B cell (primary cell): ENCODE measurements at regions not wholly inside any gene's neighbourhood (a gene's known extent, or its start where the extent isn't known, plus 50 kb on each side); places are given as distances from the start of the nearest gene placed in this dataset.

ENCODE experiments used
- ATAC-seq: fragments of 200-7000 bp; cut with Tn5 transposase; one replicate; pipeline ENCODE4 v1.10.0; 2021; ENCODE audit warnings: low read depth, mild to moderate bottlenecking, moderate number of reproducible peaks, moderate library complexity
- CTCF ChIA-PET: fragments of 350-600 bp; sonication (Branson Sonifier 250); formaldehyde crosslinking; loops from one replicate; lab custom pipeline; 2021; ENCODE audit warnings: antibody characterized with exemption, inconsistent platforms; lab: Charles Lee
- POLR2A ChIA-PET: fragments of 350-600 bp; sonication (Branson Sonifier 250); formaldehyde crosslinking; loops from one replicate; lab custom pipeline; 2021; ENCODE audit warnings: antibody characterized with exemption; lab: Charles Lee
- DNase-seq: peaks from one replicate; pipeline ENCODE4 v3.0.0; 2013
- H2AFZ ChIP-seq: 2 replicates; pipeline ENCODE4 v1.6.1; 2012; ENCODE audit warnings: mild to moderate bottlenecking, low read depth, low read length; ENCODE audit not compliant: insufficient read depth, poor library complexity, severe bottlenecking
- H3K27ac ChIP-seq, 2 donors: 1 replicate in 1 of 2; 2 replicates in 1 of 2; pipeline ENCODE4 v1.5.1; 2012 to 2013; ENCODE audit warnings: low read length in 2 of 2, mild to moderate bottlenecking in 2 of 2, moderate library complexity in 1 of 2
- H3K27me3 ChIP-seq, 4 experiments: fragments of 200-600 bp in 1 of 4; sonication (generic) in 1 of 4; replicated peaks in 1 of 4; 1 replicate in 2 of 4; 2 replicates in 2 of 4; pipeline versions ENCODE4 v1.6.1 to v1.7.0; 2013 to 2016; ENCODE audit warnings: low read length in 3 of 4, mild to moderate bottlenecking in 2 of 4, mixed read lengths in 1 of 4, moderate library complexity in 1 of 4; ENCODE audit not compliant: insufficient read depth in 4 of 4, control insufficient read depth in 3 of 4; ENCODE audit errors: control extremely low read depth in 1 of 4
- H3K36me3 ChIP-seq, 2 experiments: replicated peaks in 1 of 2; 1 replicate in 1 of 2; 2 replicates in 1 of 2; pipeline versions ENCODE4 v1.6.1 to v1.7.1; 2013; ENCODE audit warnings: low read length in 1 of 2; ENCODE audit not compliant: insufficient read depth in 2 of 2, control insufficient read depth in 1 of 2; ENCODE audit errors: control extremely low read depth in 1 of 2, extremely low read depth in 1 of 2
- H3K4me1 ChIP-seq, 2 donors: fragments of 200-600 bp in 1 of 2; sonication (generic) in 1 of 2; 1 replicate in 1 of 2; 2 replicates in 1 of 2; pipeline versions ENCODE4 v1.5.1 to v1.6.1; 2013 to 2017; ENCODE audit warnings: low read length in 2 of 2; ENCODE audit not compliant: control insufficient read depth in 2 of 2, insufficient read depth in 2 of 2
- H3K4me2 ChIP-seq: replicated peaks from 2 replicates; pipeline ENCODE3; 2012; ENCODE audit warnings: mild to moderate bottlenecking, low read depth, low read length; ENCODE audit not compliant: poor library complexity, severe bottlenecking
- H3K4me3 ChIP-seq, 5 experiments: fragments of 200-600 bp in 1 of 5; sonication (generic) in 1 of 5; 1 replicate in 3 of 5; 2 replicates in 2 of 5; pipeline versions ENCODE4 v1.5.1 to v1.7.0; 2011 to 2016; ENCODE audit warnings: low read length in 4 of 5, mild to moderate bottlenecking in 4 of 5, low read depth in 2 of 5, control low read depth in 1 of 5, moderate library complexity in 1 of 5; ENCODE audit not compliant: insufficient read depth in 1 of 5; ENCODE audit errors: control extremely low read depth in 1 of 5, extremely low read depth in 1 of 5
- H3K79me2 ChIP-seq: fragments of 200-600 bp; sonication (generic); one replicate; pipeline ENCODE4 v1.6.0; 2016; ENCODE audit warnings: low read length; ENCODE audit not compliant: control insufficient read depth, insufficient read depth
- H3K9ac ChIP-seq: fragments of 200-600 bp; sonication (generic); 2 replicates; pipeline ENCODE4 v1.6.1; 2017; ENCODE audit warnings: mild to moderate bottlenecking, low read length, moderate library complexity
- H3K9me3 ChIP-seq, 3 donors: one replicate each; pipeline versions ENCODE4 v1.6.1 to v1.7.1; 2013; ENCODE audit warnings: low read length in 2 of 3; ENCODE audit not compliant: control insufficient read depth in 2 of 3, insufficient read depth in 1 of 3; ENCODE audit errors: control extremely low read depth in 1 of 3
- H4K20me1 ChIP-seq: 2 replicates; pipeline ENCODE4 v1.6.0; 2012; ENCODE audit warnings: mild to moderate bottlenecking, low read length; ENCODE audit not compliant: insufficient read depth, control insufficient read depth, poor library complexity, severe bottlenecking
- H3K27ac Mint-ChIP-seq: one replicate; pipeline ENCODE4 v1.8.0; 2021; ENCODE audit warnings: mixed read lengths
- H3K27me3 Mint-ChIP-seq: one replicate; pipeline ENCODE4 v1.8.0; 2021; ENCODE audit warnings: mixed read lengths
- H3K4me1 Mint-ChIP-seq: one replicate; pipeline ENCODE4 v1.8.0; 2021; ENCODE audit warnings: mixed read lengths
- H3K4me3 Mint-ChIP-seq: one replicate; pipeline ENCODE4 v1.8.0; 2021; ENCODE audit warnings: mixed read lengths
- H3K9me3 Mint-ChIP-seq: one replicate; pipeline ENCODE4 v1.8.0; 2022; ENCODE audit warnings: mixed read lengths; ENCODE audit not compliant: insufficient read depth
- EZH2 ChIP-seq: IDR thresholded peaks from 2 replicates; pipeline ENCODE4 v1.6.1; 2012; ENCODE audit warnings: borderline replicate concordance, low read depth, mild to moderate bottlenecking, moderate library complexity, low read length; ENCODE audit not compliant: insufficient read depth, poor library complexity, severe bottlenecking
- WGBS: methylation state at CpG from one replicate; pipeline ENCODE4 v1.1.5; 2013; ENCODE audit warnings: missing lambda C conversion rate; ENCODE audit not compliant: insufficient coverage; 5-methylcytosine and 5-hydroxymethylcytosine counted together
- intact Hi-C: fragments of 100-400 bp; cut with micrococcal nuclease; formaldehyde crosslinking; loops from one replicate; pipeline ENCODE4 v1.10.0; 2022
- TF ChIP-seq, protein P1 (sequence below): fragments of 200-600 bp; IDR thresholded peaks from one replicate; pipeline ENCODE4 v1.8.0; 2022; ENCODE audit warnings: antibody characterized with exemption, mild to moderate bottlenecking

DNA sequence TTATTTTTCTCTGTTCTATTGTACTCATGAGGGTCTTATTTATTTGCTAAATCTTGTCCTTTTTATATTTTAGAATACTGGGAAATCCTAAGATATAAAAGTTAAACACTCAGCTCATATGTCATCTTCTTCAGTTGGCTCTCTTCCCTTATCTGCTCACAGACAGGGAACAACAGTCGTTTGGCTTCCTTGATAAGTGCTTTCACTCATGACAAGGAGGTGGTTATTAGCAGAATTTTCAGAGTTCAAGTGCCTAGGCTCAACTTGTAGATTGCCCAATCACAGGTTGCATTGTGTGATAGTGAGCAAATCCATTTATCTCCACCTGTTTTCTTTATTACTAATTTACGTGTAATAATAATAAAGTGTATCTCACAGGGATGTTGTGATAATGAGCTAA lies 620.3 kb upstream of the PCDH20 start:
- TF ChIP-seq EZH2 = no peak
- TF ChIP-seq, protein P1, sequence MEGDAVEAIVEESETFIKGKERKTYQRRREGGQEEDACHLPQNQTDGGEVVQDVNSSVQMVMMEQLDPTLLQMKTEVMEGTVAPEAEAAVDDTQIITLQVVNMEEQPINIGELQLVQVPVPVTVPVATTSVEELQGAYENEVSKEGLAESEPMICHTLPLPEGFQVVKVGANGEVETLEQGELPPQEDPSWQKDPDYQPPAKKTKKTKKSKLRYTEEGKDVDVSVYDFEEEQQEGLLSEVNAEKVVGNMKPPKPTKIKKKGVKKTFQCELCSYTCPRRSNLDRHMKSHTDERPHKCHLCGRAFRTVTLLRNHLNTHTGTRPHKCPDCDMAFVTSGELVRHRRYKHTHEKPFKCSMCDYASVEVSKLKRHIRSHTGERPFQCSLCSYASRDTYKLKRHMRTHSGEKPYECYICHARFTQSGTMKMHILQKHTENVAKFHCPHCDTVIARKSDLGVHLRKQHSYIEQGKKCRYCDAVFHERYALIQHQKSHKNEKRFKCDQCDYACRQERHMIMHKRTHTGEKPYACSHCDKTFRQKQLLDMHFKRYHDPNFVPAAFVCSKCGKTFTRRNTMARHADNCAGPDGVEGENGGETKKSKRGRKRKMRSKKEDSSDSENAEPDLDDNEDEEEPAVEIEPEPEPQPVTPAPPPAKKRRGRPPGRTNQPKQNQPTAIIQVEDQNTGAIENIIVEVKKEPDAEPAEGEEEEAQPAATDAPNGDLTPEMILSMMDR = no peak
- H3K4me3 ChIP-seq = no peak overlapping the region
- Mint-ChIP-seq H3K27me3 (no peaks in the 10 kb centered on the region), H3K27ac (no peak overlapping the region), H3K4me3 (no peak overlapping the region), H3K4me1 (no peaks in the 10 kb centered on the region), H3K9me3 (no peaks in the 10 kb centered on the region)
- ChIA-PET CTCF (no interaction called here), POLR2A (no interaction called here)
- DNase-seq = no peak
- H3K36me3 ChIP-seq = no peaks in the 10 kb centered on the region
- H3K9me3 ChIP-seq = no peaks in the 10 kb centered on the region
- no peak overlapping the region for H3K9ac ChIP-seq
- no peak overlapping the region for H3K27ac ChIP-seq
- H3K4me2 ChIP-seq = no peak overlapping the region
- no peaks in the 10 kb centered on the region for H3K27me3 ChIP-seq
- H2AFZ ChIP-seq = no peak overlapping the region
- no peaks in the 10 kb centered on the region for H3K79me2 ChIP-seq
- H4K20me1 ChIP-seq = no peaks in the 10 kb centered on the region
- no peaks in the 10 kb centered on the region for H3K4me1 ChIP-seq
- intact Hi-C loops = no loop called here
- ATAC-seq = no peak
- WGBS = no CpG with 5 or more reads among the region's 2 CpGs

DNA sequence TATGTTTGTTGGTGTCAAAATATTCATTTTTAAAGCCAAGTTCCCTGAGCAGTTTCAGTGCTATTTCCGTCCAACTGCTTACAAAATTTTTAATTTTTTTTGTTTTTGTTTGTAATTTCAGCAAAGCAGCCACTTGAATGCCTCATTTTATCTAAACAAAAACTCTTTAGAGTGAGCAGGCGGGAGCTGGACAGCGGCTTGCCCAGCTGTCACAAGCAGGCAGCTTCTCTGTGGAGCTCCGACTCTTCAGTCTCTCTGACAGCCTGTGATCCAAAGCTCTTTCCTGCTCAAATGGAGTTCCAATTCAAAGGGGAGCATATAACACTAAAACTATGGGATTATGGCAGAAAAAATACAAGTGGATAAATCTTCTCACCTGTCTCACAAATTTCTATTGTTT lies 618.3 kb upstream of the PCDH20 start:
- H3K9me3 Mint-ChIP-seq = peaks cover 3% of the 10 kb centered on the region
- no peak overlapping the region for H2AFZ ChIP-seq
- no peak for TF ChIP-seq EZH2
- TF ChIP-seq, protein P1 = no peak

More for the DNA sequence above, 618.3 kb upstream of the PCDH20 start:
- Histone ChIP-seq H3K4me1 (no peaks in the 10 kb centered on the region), H3K4me3 (no peak overlapping the region), H3K4me2 (no peak overlapping the region), H3K9ac (no peak overlapping the region), H3K27me3 (no peaks in the 10 kb centered on the region), H3K79me2 (no peaks in the 10 kb centered on the region), H3K9me3 (no peaks in the 10 kb centered on the region), H4K20me1 (no peaks in the 10 kb centered on the region), H3K27ac (no peak overlapping the region), H3K36me3 (no peaks in the 10 kb centered on the region)
- no peak for ATAC-seq
- Mint-ChIP-seq H3K27ac (no peak overlapping the region), H3K4me1 (no peaks in the 10 kb centered on the region), H3K27me3 (no peaks in the 10 kb centered on the region), H3K4me3 (no peak overlapping the region)
- POLR2A ChIA-PET = no interaction called here
- intact Hi-C loops = no loop called here
- 64% methylated on average over 2 of the region's 4 CpGs for WGBS
- CTCF ChIA-PET = no interaction called here
- no peak for DNase-seq
